GM12878 (cell line): ENCODE measurements at regions not wholly inside any gene's neighbourhood (a gene's known extent, or its start where the extent isn't known, plus 50 kb on each side); places are given as distances from the start of the nearest gene placed in this dataset.

Source experiments
- ATAC-seq: fragments of 200-7000 bp; cut with Tn5 transposase; 3 replicates; pipeline ENCODE4 v1.9.1; 2020; ENCODE audit warnings: mild to moderate bottlenecking, moderate library complexity
- BruUV-seq: library from RNA; stranded (reverse); fragments of 400-500 nt; replicated peaks from 2 replicates; lab custom pipeline; 2021; lab: Mats Ljungman, UMichigan
- CTCF ChIA-PET: fragments of 300-600 bp; sonication (Branson Sonifier 250); formaldehyde crosslinking; extraction: SDS; loops from one replicate; lab custom pipeline; 2021; ENCODE audit warnings: inconsistent platforms; lab: Yijun Ruan, JAX
- POLR2A ChIA-PET: fragments of 350-600 bp; formaldehyde crosslinking; extraction: SDS; loops from one replicate; lab custom pipeline; 2021; ENCODE audit warnings: inconsistent platforms; lab: Charles Lee
- RAD21 ChIA-PET: fragments of 300-600 bp; sonication (Branson Sonifier 250); formaldehyde crosslinking; loops from one replicate; lab custom pipeline; 2023; ENCODE audit warnings: antibody characterized with exemption; ENCODE audit not compliant: unreplicated experiment; lab: Charles Lee
- SMC1A ChIA-PET: fragments of 300-600 bp; sonication (Branson Sonifier 250); formaldehyde crosslinking; loops from one replicate; lab custom pipeline; 2023; ENCODE audit not compliant: unreplicated experiment, uncharacterized antibody; lab: Charles Lee
- DNase-seq: peaks from one replicate; pipeline ENCODE4 v3.0.0-alpha.2; 2011; ENCODE audit warnings: low read depth, low spot score
- FAIRE-seq: peaks from 3 replicates; lab custom pipeline; 2011; peaks lifted over from hg19 to GRCh38; lab: Jason Lieb, UNC
- H2AFZ ChIP-seq: 2 replicates; pipeline ENCODE4 v1.6.0; 2011; ENCODE audit warnings: low read depth, low read length, control low read depth; ENCODE audit not compliant: control insufficient read depth
- H3K27ac ChIP-seq: 2 replicates; pipeline ENCODE4 v1.5.1; 2011; ENCODE audit warnings: control low read depth; ENCODE audit not compliant: control insufficient read depth, insufficient read depth
- H3K27me3 ChIP-seq, 2 experiments: replicated peaks in 1 of 2; 2 replicates each; pipeline versions ENCODE4 v1.6.0 to v1.6.1; 2011; ENCODE audit warnings: low read length in 1 of 2; ENCODE audit not compliant: control insufficient read depth in 2 of 2, insufficient read depth in 2 of 2
- H3K36me3 ChIP-seq, 2 experiments: 2 replicates each; pipeline ENCODE4 v1.5.1; 2011; ENCODE audit warnings: low read length in 1 of 2; ENCODE audit not compliant: control insufficient read depth in 2 of 2, insufficient read depth in 2 of 2
- H3K4me1 ChIP-seq: 2 replicates; pipeline ENCODE4 v1.6.1; 2011; ENCODE audit warnings: mild to moderate bottlenecking, low read length, moderate library complexity, mixed read lengths; ENCODE audit not compliant: control insufficient read depth, insufficient read depth
- H3K4me2 ChIP-seq: 2 replicates; pipeline ENCODE4 v1.6.0; 2011; ENCODE audit warnings: control low read depth; ENCODE audit not compliant: control insufficient read depth, insufficient read depth
- H3K4me3 ChIP-seq: fragments of 200-600 bp; sonication (generic); 2 replicates; pipeline ENCODE4 v1.5.1; 2016
- H3K79me2 ChIP-seq: 2 replicates; pipeline ENCODE4 v1.6.0; 2011; ENCODE audit warnings: low read length; ENCODE audit not compliant: control insufficient read depth, insufficient read depth
- H3K9ac ChIP-seq: 2 replicates; pipeline ENCODE4 v1.8.0; 2011; ENCODE audit warnings: low read length, control low read depth, mixed read lengths; ENCODE audit not compliant: control insufficient read depth, insufficient read depth
- H3K9me3 ChIP-seq: replicated peaks from 3 replicates; pipeline ENCODE4 v1.5.1; 2011; ENCODE audit warnings: mild to moderate bottlenecking, low read length; ENCODE audit not compliant: control insufficient read depth, insufficient read depth
- H4K20me1 ChIP-seq: 2 replicates; pipeline ENCODE4 v1.6.0; 2011; ENCODE audit not compliant: control insufficient read depth, insufficient read depth
- ATF7 ChIP-seq: fragments of 450-650 bp; IDR thresholded peaks from 2 replicates; pipeline ENCODE4 v1.6.1; 2016; ENCODE audit warnings: low read depth, mild to moderate bottlenecking
- CBFB ChIP-seq: IDR thresholded peaks from 2 replicates; pipeline ENCODE4 v1.6.1; 2016; ENCODE audit warnings: antibody characterized with exemption, low read depth
- CBX5 ChIP-seq: sonication (generic); IDR thresholded peaks from 2 replicates; pipeline ENCODE4 v1.6.1; 2016; ENCODE audit warnings: low read depth, moderate library complexity, mild to moderate bottlenecking, inconsistent platforms
- CEBPZ ChIP-seq: fragments of 150-350 bp; IDR thresholded peaks from 2 replicates; pipeline ENCODE4 v1.6.1; 2016; ENCODE audit warnings: low read depth, low read length
- EED ChIP-seq: sonication (generic); IDR thresholded peaks from 2 replicates; pipeline ENCODE4 v1.6.1; 2016; ENCODE audit warnings: antibody characterized with exemption, low read depth
- FOXM1 ChIP-seq: IDR thresholded peaks from 2 replicates; pipeline ENCODE4 v1.6.1; 2012; ENCODE audit warnings: low read depth, mild to moderate bottlenecking, inconsistent platforms, low read length, moderate library complexity
- HDGF ChIP-seq: fragments of 450-650 bp; IDR thresholded peaks from 2 replicates; pipeline ENCODE4 v1.6.1; 2016; ENCODE audit warnings: antibody characterized with exemption
- MYC ChIP-seq: IDR thresholded peaks from 2 replicates; pipeline ENCODE4 v1.6.1; 2011; ENCODE audit warnings: mild to moderate bottlenecking, low read length, moderate library complexity, inconsistent platforms; ENCODE audit not compliant: insufficient read depth, insufficient replicate concordance, insufficient read length, severe bottlenecking
- NFIC ChIP-seq: IDR thresholded peaks from 2 replicates; pipeline ENCODE4 v1.6.1; 2012; ENCODE audit warnings: low read depth, mild to moderate bottlenecking, inconsistent platforms, low read length, moderate library complexity
- NRF1 ChIP-seq: conservative IDR thresholded peaks from 2 replicates; pipeline ENCODE4 v1.6.1; 2011; ENCODE audit warnings: mild to moderate bottlenecking, low read depth, low read length, improper control_type of control experiment
- SPI1 ChIP-seq: IDR thresholded peaks from 2 replicates; pipeline ENCODE4 v1.6.1; 2011; ENCODE audit warnings: low read depth, mild to moderate bottlenecking, low read length, moderate library complexity, borderline replicate concordance; ENCODE audit not compliant: insufficient read depth
- SREBF2 ChIP-seq: IDR thresholded peaks from 2 replicates; pipeline ENCODE4 v1.6.1; 2012; ENCODE audit warnings: mild to moderate bottlenecking, low read length
- TCF12 ChIP-seq: IDR thresholded peaks from 2 replicates; pipeline ENCODE4 v1.6.1; 2011; ENCODE audit warnings: low read depth, mild to moderate bottlenecking, low read length
- TCF7 ChIP-seq: IDR thresholded peaks from 2 replicates; pipeline ENCODE4 v1.6.1; 2014; ENCODE audit warnings: antibody characterized with exemption, borderline replicate concordance
- YBX1 ChIP-seq: fragments of 450-650 bp; IDR thresholded peaks from 2 replicates; pipeline ENCODE4 v1.6.1; 2016; ENCODE audit warnings: antibody characterized with exemption
- WGBS: methylation state at CpG from one replicate; pipeline ENCODE4 v1.1.6; 2016; ENCODE audit warnings: low lambda C conversion rate; ENCODE audit not compliant: insufficient replicate concordance, insufficient coverage; ENCODE audit errors: missing lambda C conversion rate; 5-methylcytosine and 5-hydroxymethylcytosine counted together
- in situ Hi-C: fragments of 300-500 bp; cut with MboI; formaldehyde crosslinking; loops from 9 replicates; pipeline ENCODE4 v1.14.3; 2018; ENCODE audit warnings: mixed read lengths
- intact Hi-C: fragments of 100-400 bp; cut with micrococcal nuclease; formaldehyde crosslinking; loops from one replicate; pipeline ENCODE4 v1.14.2; 2022; ENCODE audit not compliant: unreplicated experiment
- TF ChIP-seq, protein P1 (sequence below): fragments of 450-650 bp; formaldehyde crosslinking; IDR thresholded peaks from 2 replicates; pipeline ENCODE4 v1.4.0; 2020; ENCODE audit warnings: mild to moderate bottlenecking, moderate library complexity
- TF ChIP-seq, protein P2 (sequence below): IDR thresholded peaks from 2 replicates; pipeline ENCODE4 v1.6.1; 2012; ENCODE audit warnings: low read length, inconsistent platforms
- TF ChIP-seq, protein P3 (sequence below): fragments of 450-650 bp; IDR thresholded peaks from 2 replicates; pipeline ENCODE4 v1.6.1; 2014; ENCODE audit warnings: mild to moderate bottlenecking

- intact Hi-C loops (no loop called here), in situ Hi-C loops (no loop called here)
- Histone ChIP-seq H2AFZ (no peak overlapping the region), H3K36me3 (no peaks in the 10 kb centered on the region), H3K4me1 (no peaks in the 10 kb centered on the region), H4K20me1 (no peaks in the 10 kb centered on the region), H3K9me3 (no peaks in the 10 kb centered on the region), H3K27me3 (no peaks in the 10 kb centered on the region), H3K9ac (no peak overlapping the region), H3K4me3 (no peak overlapping the region), H3K4me2 (no peak overlapping the region), H3K79me2 (no peaks in the 10 kb centered on the region), H3K27ac (no peak overlapping the region)
- ChIA-PET POLR2A (no interaction called here), CTCF (interaction anchor here (1.0 kb wide), 1 partner anchor 83 kb away, joined by 3 read pairs; no protein-coding TSS in a partner anchor), SMC1A (no interaction called here), RAD21 (no interaction called here)
- DNase-seq = no peak
- FAIRE-seq = no peak
- BruUV-seq = no TSS peak
- whole genome bisulfite sequencing = 12% methylated on average over 5 of the region's 5 CpGs
- TF ChIP-seq, protein P1, sequence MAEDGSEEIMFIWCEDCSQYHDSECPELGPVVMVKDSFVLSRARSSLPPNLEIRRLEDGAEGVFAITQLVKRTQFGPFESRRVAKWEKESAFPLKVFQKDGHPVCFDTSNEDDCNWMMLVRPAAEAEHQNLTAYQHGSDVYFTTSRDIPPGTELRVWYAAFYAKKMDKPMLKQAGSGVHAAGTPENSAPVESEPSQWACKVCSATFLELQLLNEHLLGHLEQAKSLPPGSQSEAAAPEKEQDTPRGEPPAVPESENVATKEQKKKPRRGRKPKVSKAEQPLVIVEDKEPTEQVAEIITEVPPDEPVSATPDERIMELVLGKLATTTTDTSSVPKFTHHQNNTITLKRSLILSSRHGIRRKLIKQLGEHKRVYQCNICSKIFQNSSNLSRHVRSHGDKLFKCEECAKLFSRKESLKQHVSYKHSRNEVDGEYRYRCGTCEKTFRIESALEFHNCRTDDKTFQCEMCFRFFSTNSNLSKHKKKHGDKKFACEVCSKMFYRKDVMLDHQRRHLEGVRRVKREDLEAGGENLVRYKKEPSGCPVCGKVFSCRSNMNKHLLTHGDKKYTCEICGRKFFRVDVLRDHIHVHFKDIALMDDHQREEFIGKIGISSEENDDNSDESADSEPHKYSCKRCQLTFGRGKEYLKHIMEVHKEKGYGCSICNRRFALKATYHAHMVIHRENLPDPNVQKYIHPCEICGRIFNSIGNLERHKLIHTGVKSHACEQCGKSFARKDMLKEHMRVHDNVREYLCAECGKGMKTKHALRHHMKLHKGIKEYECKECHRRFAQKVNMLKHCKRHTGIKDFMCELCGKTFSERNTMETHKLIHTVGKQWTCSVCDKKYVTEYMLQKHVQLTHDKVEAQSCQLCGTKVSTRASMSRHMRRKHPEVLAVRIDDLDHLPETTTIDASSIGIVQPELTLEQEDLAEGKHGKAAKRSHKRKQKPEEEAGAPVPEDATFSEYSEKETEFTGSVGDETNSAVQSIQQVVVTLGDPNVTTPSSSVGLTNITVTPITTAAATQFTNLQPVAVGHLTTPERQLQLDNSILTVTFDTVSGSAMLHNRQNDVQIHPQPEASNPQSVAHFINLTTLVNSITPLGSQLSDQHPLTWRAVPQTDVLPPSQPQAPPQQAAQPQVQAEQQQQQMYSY (CRISPR knock-in tag) = no peak
- TF ChIP-seq EED (no peak), YBX1 (no peak), TCF7 (no peak), FOXM1 (no peak), SREBF2 (no peak), CBFB (no peak), SPI1 (no peak), NRF1 (no peak), ATF7 (no peak), TCF12 (no peak), CEBPZ (no peak), CBX5 (no peak), MYC (no peak), HDGF (no peak), NFIC (no peak)
- TF ChIP-seq, protein P2, sequence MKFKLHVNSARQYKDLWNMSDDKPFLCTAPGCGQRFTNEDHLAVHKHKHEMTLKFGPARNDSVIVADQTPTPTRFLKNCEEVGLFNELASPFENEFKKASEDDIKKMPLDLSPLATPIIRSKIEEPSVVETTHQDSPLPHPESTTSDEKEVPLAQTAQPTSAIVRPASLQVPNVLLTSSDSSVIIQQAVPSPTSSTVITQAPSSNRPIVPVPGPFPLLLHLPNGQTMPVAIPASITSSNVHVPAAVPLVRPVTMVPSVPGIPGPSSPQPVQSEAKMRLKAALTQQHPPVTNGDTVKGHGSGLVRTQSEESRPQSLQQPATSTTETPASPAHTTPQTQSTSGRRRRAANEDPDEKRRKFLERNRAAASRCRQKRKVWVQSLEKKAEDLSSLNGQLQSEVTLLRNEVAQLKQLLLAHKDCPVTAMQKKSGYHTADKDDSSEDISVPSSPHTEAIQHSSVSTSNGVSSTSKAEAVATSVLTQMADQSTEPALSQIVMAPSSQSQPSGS = no peak
- TF ChIP-seq, protein P3, sequence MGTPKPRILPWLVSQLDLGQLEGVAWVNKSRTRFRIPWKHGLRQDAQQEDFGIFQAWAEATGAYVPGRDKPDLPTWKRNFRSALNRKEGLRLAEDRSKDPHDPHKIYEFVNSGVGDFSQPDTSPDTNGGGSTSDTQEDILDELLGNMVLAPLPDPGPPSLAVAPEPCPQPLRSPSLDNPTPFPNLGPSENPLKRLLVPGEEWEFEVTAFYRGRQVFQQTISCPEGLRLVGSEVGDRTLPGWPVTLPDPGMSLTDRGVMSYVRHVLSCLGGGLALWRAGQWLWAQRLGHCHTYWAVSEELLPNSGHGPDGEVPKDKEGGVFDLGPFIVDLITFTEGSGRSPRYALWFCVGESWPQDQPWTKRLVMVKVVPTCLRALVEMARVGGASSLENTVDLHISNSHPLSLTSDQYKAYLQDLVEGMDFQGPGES = no peak
- no peak for ATAC-seq
Observed at GRCh38 chr18:53991805-53992204, 232.7 kb downstream of the MBD2 start.
